HepG2 (cell line): ENCODE measurements at regions not wholly inside any gene's neighbourhood (a gene's known extent, or its start where the extent isn't known, plus 50 kb on each side); places are given as distances from the start of the nearest gene placed in this dataset.
A peak's percentile ranks its signal among the peaks of the same experiment; 100 is the strongest.

Source experiments
- ATRX ChIP-seq: sonication (generic); formaldehyde crosslinking; IDR thresholded peaks from 2 replicates; pipeline ENCODE4 v1.4.0; 2020; ENCODE audit warnings: missing genetic modification reagents, borderline replicate concordance
- BHLHE40 ChIP-seq: IDR thresholded peaks from 2 replicates; pipeline ENCODE4 v1.6.1; 2011; ENCODE audit warnings: low read length, improper control_type of control experiment
- CHCHD3 ChIP-seq: sonication (generic); formaldehyde crosslinking; IDR thresholded peaks from 2 replicates; pipeline ENCODE4 v1.8.0; 2022; ENCODE audit warnings: mild to moderate bottlenecking, missing genetic modification reagents, moderate library complexity
- EHMT2 ChIP-seq: fragments of 200-600 bp; sonication (generic); IDR thresholded peaks from 2 replicates; pipeline ENCODE4 v1.7.0; 2017; ENCODE audit warnings: antibody characterized with exemption, low read depth, low read length, borderline replicate concordance
- EP300 ChIP-seq, 3 experiments: sonication (generic) in 1 of 3; formaldehyde crosslinking in 1 of 3; IDR thresholded peaks; 2 replicates each; pipeline versions ENCODE4 v1.5.1 to v1.6.1; 2011 to 2020; ENCODE audit warnings: low read depth in 2 of 3, low read length in 2 of 3, borderline replicate concordance in 1 of 3, improper control_type of control experiment in 1 of 3, mild to moderate bottlenecking in 1 of 3, missing genetic modification reagents in 1 of 3, moderate library complexity in 1 of 3
- FOSL1 ChIP-seq: sonication (generic); formaldehyde crosslinking; IDR thresholded peaks from 2 replicates; pipeline ENCODE4 v1.9.0; 2021; ENCODE audit warnings: missing genetic modification reagents, borderline replicate concordance
- MLLT10 ChIP-seq: sonication (generic); formaldehyde crosslinking; IDR thresholded peaks from 2 replicates; pipeline ENCODE4 v1.4.0; 2020; ENCODE audit warnings: missing genetic modification reagents
- RARA ChIP-seq: IDR thresholded peaks from 2 replicates; pipeline ENCODE4 v1.6.1; 2016; ENCODE audit warnings: missing genetic modification reagents, missing compliant biosample characterization
- RBM39 ChIP-seq: fragments of 200-400 bp; formaldehyde crosslinking; IDR thresholded peaks from one replicate; pipeline ENCODE4 v1.6.1; 2018; ENCODE audit warnings: antibody characterized with exemption, mild to moderate bottlenecking, low read depth, low read length; ENCODE audit not compliant: poor library complexity, severe bottlenecking
- SOX6 ChIP-seq, 2 experiments: fragments of 450-650 bp in 1 of 2; sonication (generic) in 1 of 2; formaldehyde crosslinking in 1 of 2; IDR thresholded peaks; 2 replicates each; pipeline versions ENCODE4 v1.4.0 to v1.6.1; 2017 to 2020; ENCODE audit warnings: antibody characterized with exemption in 1 of 2, mild to moderate bottlenecking in 1 of 2, missing genetic modification reagents in 1 of 2
- TEAD3 ChIP-seq: optimal IDR thresholded peaks from 2 replicates; pipeline ENCODE3; 2016; ENCODE audit warnings: borderline replicate concordance
- TRIM24 ChIP-seq: sonication (generic); formaldehyde crosslinking; IDR thresholded peaks from 2 replicates; pipeline ENCODE4 v1.8.0; 2022; ENCODE audit warnings: mild to moderate bottlenecking, missing genetic modification reagents
- ZBTB7B ChIP-seq: sonication (generic); formaldehyde crosslinking; IDR thresholded peaks from 2 replicates; pipeline ENCODE4 v1.4.0; 2020; ENCODE audit warnings: missing genetic modification reagents
- ZFP1 ChIP-seq: IDR thresholded peaks from 2 replicates; pipeline ENCODE4 v1.6.1; 2016
- ZNF10 ChIP-seq: sonication (generic); formaldehyde crosslinking; IDR thresholded peaks from 2 replicates; pipeline ENCODE4 v1.4.0; 2020; ENCODE audit warnings: mild to moderate bottlenecking, low read depth, missing genetic modification reagents, borderline replicate concordance
- ZNF350 ChIP-seq: sonication (generic); formaldehyde crosslinking; IDR thresholded peaks from 2 replicates; pipeline ENCODE4 v1.4.0; 2020; ENCODE audit warnings: mild to moderate bottlenecking, low read depth, missing genetic modification reagents, borderline replicate concordance
- ZNF543 ChIP-seq: sonication (generic); formaldehyde crosslinking; IDR thresholded peaks from 2 replicates; pipeline ENCODE4 v1.4.0; 2020; ENCODE audit warnings: mild to moderate bottlenecking, missing genetic modification reagents
- ZNF572 ChIP-seq: sonication (generic); formaldehyde crosslinking; IDR thresholded peaks from 2 replicates; pipeline ENCODE4 v1.5.1; 2020; ENCODE audit warnings: mild to moderate bottlenecking, missing genetic modification reagents
- ZNF598 ChIP-seq: sonication (generic); formaldehyde crosslinking; IDR thresholded peaks from 2 replicates; pipeline ENCODE4 v1.5.1; 2020; ENCODE audit warnings: mild to moderate bottlenecking, missing genetic modification reagents, borderline replicate concordance
- ZNF878 ChIP-seq: sonication (generic); formaldehyde crosslinking; IDR thresholded peaks from 2 replicates; pipeline ENCODE4 v1.8.1; 2023; ENCODE audit warnings: mild to moderate bottlenecking, missing genetic modification reagents, moderate library complexity
- TF ChIP-seq, protein P1 (sequence below): sonication (generic); formaldehyde crosslinking; IDR thresholded peaks from one replicate; pipeline ENCODE4 v1.5.1; 2020; ENCODE audit warnings: mild to moderate bottlenecking, missing genetic modification reagents; ENCODE audit errors: not compliant biosample characterization
- TF ChIP-seq, protein P2 (sequence below): sonication (generic); formaldehyde crosslinking; IDR thresholded peaks from 2 replicates; pipeline ENCODE4 v1.8.0; 2022; ENCODE audit warnings: missing genetic modification reagents, low read depth, mild to moderate bottlenecking, borderline replicate concordance

DNA sequence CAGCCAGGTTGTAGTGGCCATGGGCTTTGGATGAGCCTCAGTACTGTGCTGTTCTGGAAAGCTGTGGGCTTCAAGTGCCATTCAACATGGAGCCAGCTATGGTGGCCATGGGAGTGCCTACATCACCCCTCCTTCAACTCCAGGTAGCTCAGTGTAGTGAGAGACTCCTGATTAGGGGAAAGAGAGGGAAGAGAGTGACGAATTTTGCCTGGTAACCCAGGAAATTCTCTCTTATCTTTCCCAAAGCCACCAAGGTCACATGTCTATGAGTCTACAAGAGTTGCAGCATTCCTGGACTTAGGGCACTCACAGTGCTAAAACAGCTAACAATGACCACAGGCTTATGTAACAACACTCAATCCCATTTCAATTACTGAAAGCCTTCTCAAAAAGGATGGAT, 81.7 kb upstream of the SPTLC1 start (continued):
- TF ChIP-seq SOX6 (IDR thresholded peaks at IDR 0.05) (no peak), SOX6 (CRISPR knock-in tag; IDR thresholded peaks at IDR 0.05) (peak; percentile 74), ZNF350 (CRISPR knock-in tag) (no peak), TRIM24 (CRISPR knock-in tag) (peak; percentile 43; the same call in 1 of the 2 replicates), RBM39 (no peak), FOSL1 (CRISPR knock-in tag) (no peak), ZNF543 (CRISPR knock-in tag) (peak; percentile 94), ATRX (CRISPR knock-in tag) (no peak), RARA (CRISPR knock-in tag) (peak; percentile 85), TEAD3 (CRISPR knock-in tag) (peak; percentile 87), ZNF878 (no peak), ZBTB7B (no peak), EHMT2 (peak; percentile 36; the same call in 1 of the 2 replicates), ZNF572 (CRISPR knock-in tag) (no peak), ZNF598 (CRISPR knock-in tag) (no peak), ZFP1 (CRISPR knock-in tag) (peak; percentile 64; the same call in 1 of the 2 replicates), ZNF10 (CRISPR knock-in tag) (no peak), CHCHD3 (CRISPR knock-in tag) (no peak), MLLT10 (no peak), BHLHE40 (no peak), EP300 (IDR thresholded peaks at IDR 0.05; ENCODE audit: low read depth in 2 of 2, low read length in 2 of 2) (peak in 1 of 2 experiments; percentile 51; a peak in 1 of 4 replicates), EP300 (CRISPR knock-in tag; IDR thresholded peaks at IDR 0.05; ENCODE audit: borderline replicate concordance) (no peak; the same call in 1 of the 2 replicates)
- TF ChIP-seq, protein P1, sequence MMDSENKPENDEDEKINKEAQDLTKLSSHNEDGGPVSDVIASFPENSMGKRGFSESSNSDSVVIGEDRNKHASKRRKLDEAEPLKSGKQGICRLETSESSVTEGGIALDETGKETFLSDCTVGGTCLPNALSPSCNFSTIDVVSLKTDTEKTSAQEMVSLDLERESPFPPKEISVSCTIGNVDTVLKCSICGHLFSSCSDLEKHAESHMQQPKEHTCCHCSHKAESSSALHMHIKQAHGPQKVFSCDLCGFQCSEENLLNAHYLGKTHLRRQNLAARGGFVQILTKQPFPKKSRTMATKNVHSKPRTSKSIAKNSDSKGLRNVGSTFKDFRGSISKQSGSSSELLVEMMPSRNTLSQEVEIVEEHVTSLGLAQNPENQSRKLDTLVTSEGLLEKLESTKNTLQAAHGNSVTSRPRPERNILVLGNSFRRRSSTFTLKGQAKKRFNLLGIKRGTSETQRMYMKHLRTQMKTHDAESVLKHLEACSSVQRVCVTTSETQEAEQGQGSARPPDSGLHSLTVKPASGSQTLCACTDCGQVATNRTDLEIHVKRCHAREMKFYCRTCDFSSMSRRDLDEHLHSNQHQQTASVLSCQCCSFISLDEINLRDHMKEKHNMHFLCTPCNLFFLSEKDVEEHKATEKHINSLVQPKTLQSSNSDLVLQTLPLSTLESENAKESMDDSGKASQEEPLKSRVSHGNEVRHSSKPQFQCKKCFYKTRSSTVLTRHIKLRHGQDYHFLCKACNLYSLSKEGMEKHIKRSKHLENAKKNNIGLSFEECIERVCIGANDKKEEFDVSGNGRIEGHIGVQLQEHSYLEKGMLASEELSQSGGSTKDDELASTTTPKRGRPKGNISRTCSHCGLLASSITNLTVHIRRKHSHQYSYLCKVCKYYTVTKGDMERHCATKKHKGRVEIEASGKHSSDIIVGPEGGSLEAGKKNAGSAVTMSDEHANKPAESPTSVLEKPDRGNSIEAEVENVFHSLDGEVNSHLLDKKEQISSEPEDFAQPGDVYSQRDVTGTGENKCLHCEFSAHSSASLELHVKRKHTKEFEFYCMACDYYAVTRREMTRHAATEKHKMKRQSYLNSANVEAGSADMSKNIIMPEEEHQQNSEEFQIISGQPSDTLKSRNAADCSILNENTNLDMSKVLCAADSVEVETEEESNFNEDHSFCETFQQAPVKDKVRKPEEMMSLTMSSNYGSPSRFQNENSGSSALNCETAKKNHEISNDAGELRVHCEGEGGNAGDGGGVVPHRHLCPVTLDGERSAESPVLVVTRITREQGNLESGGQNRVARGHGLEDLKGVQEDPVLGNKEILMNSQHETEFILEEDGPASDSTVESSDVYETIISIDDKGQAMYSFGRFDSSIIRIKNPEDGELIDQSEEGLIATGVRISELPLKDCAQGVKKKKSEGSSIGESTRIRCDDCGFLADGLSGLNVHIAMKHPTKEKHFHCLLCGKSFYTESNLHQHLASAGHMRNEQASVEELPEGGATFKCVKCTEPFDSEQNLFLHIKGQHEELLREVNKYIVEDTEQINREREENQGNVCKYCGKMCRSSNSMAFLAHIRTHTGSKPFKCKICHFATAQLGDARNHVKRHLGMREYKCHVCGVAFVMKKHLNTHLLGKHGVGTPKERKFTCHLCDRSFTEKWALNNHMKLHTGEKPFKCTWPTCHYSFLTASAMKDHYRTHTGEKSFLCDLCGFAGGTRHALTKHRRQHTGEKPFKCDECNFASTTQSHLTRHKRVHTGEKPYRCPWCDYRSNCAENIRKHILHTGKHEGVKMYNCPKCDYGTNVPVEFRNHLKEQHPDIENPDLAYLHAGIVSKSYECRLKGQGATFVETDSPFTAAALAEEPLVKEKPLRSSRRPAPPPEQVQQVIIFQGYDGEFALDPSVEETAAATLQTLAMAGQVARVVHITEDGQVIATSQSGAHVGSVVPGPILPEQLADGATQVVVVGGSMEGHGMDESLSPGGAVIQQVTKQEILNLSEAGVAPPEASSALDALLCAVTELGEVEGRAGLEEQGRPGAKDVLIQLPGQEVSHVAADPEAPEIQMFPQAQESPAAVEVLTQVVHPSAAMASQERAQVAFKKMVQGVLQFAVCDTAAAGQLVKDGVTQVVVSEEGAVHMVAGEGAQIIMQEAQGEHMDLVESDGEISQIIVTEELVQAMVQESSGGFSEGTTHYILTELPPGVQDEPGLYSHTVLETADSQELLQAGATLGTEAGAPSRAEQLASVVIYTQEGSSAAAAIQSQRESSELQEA = no peak
- TF ChIP-seq, protein P2, sequence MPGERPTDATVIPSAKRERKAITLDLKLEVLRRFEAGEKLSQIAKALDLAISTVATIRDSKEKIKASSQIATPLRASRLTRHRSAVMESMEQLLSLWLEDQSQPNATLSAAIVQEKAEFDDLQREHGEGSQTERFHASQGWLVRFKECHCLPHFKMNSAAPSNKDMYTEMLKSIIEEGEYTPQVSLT (CRISPR knock-in tag) = no peak
